Ishikawa (cell line): ENCODE measurements at regions not wholly inside any gene's neighbourhood (a gene's known extent, or its start where the extent isn't known, plus 50 kb on each side); places are given as distances from the start of the nearest gene placed in this dataset.

ENCODE experiments used
- CEBPB ChIP-seq: IDR thresholded peaks from 2 replicates; pipeline ENCODE4 v1.6.1; 2012
- CREB1 ChIP-seq: IDR thresholded peaks from 2 replicates; pipeline ENCODE4 v1.6.1; 2012; ENCODE audit warnings: low read depth
- EGR1 ChIP-seq: IDR thresholded peaks from 2 replicates; pipeline ENCODE4 v1.6.1; 2012
- EP300 ChIP-seq: IDR thresholded peaks from 2 replicates; pipeline ENCODE4 v1.6.1; 2012; ENCODE audit warnings: borderline replicate concordance
- FOXM1 ChIP-seq: IDR thresholded peaks from 2 replicates; pipeline ENCODE4 v1.6.1; 2012; ENCODE audit warnings: low read depth, borderline replicate concordance
- NFIC ChIP-seq: IDR thresholded peaks from 2 replicates; pipeline ENCODE4 v1.6.1; 2012
- RAD21 ChIP-seq: IDR thresholded peaks from 2 replicates; pipeline ENCODE4 v1.6.1; 2012; ENCODE audit warnings: low read depth
- TAF1 ChIP-seq: IDR thresholded peaks from 2 replicates; pipeline ENCODE4 v1.6.1; 2012; ENCODE audit warnings: low read depth, mild to moderate bottlenecking
- TCF12 ChIP-seq: IDR thresholded peaks from 2 replicates; pipeline ENCODE4 v1.6.1; 2012; ENCODE audit warnings: low read depth
- TEAD4 ChIP-seq: IDR thresholded peaks from 2 replicates; pipeline ENCODE4 v1.6.1; 2012
- YY1 ChIP-seq: IDR thresholded peaks from 2 replicates; pipeline ENCODE4 v1.6.1; 2012; ENCODE audit warnings: low read depth
- ZBTB7A ChIP-seq: IDR thresholded peaks from 2 replicates; pipeline ENCODE4 v1.6.1; 2012; ENCODE audit warnings: low read depth
- TF ChIP-seq, protein P1 (sequence below): IDR thresholded peaks from 2 replicates; pipeline ENCODE4 v1.6.1; 2012
- TF ChIP-seq, protein P2 (sequence below): IDR thresholded peaks from 2 replicates; pipeline ENCODE4 v1.6.1; 2012
- TF ChIP-seq, protein P3 (sequence below): IDR thresholded peaks from 2 replicates; pipeline ENCODE4 v1.6.1; 2012; ENCODE audit warnings: low read depth, mild to moderate bottlenecking

DNA sequence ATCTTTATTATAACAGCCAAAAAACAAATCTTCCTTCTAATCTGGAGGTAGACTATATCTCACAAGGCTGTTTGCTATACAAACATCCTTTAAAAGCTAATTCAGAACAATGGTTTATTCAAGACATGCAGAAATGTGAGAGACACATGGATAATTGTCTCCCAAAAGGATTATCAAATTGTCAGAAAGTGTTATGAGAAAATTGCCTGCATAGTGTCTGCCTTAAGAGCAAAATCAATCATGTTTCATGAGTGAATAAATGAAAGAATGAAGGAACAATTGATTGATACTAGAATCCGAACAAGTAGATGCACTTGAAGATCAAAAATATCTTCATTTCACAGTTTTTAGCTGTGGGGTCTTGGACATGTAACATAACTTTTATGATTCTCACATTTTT, 621.7 kb upstream of the BOD1L1 start:
- no peak for TF ChIP-seq TAF1
- TF ChIP-seq CREB1, result no peak
- TF ChIP-seq YY1, result no peak
- no peak for TF ChIP-seq CEBPB
- TF ChIP-seq NFIC, result no peak
- TF ChIP-seq, protein P1, sequence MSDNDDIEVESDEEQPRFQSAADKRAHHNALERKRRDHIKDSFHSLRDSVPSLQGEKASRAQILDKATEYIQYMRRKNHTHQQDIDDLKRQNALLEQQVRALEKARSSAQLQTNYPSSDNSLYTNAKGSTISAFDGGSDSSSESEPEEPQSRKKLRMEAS, result no peak
- TF ChIP-seq, protein P2, sequence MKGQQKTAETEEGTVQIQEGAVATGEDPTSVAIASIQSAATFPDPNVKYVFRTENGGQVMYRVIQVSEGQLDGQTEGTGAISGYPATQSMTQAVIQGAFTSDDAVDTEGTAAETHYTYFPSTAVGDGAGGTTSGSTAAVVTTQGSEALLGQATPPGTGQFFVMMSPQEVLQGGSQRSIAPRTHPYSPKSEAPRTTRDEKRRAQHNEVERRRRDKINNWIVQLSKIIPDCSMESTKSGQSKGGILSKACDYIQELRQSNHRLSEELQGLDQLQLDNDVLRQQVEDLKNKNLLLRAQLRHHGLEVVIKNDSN, result no peak
- TF ChIP-seq, protein P3, sequence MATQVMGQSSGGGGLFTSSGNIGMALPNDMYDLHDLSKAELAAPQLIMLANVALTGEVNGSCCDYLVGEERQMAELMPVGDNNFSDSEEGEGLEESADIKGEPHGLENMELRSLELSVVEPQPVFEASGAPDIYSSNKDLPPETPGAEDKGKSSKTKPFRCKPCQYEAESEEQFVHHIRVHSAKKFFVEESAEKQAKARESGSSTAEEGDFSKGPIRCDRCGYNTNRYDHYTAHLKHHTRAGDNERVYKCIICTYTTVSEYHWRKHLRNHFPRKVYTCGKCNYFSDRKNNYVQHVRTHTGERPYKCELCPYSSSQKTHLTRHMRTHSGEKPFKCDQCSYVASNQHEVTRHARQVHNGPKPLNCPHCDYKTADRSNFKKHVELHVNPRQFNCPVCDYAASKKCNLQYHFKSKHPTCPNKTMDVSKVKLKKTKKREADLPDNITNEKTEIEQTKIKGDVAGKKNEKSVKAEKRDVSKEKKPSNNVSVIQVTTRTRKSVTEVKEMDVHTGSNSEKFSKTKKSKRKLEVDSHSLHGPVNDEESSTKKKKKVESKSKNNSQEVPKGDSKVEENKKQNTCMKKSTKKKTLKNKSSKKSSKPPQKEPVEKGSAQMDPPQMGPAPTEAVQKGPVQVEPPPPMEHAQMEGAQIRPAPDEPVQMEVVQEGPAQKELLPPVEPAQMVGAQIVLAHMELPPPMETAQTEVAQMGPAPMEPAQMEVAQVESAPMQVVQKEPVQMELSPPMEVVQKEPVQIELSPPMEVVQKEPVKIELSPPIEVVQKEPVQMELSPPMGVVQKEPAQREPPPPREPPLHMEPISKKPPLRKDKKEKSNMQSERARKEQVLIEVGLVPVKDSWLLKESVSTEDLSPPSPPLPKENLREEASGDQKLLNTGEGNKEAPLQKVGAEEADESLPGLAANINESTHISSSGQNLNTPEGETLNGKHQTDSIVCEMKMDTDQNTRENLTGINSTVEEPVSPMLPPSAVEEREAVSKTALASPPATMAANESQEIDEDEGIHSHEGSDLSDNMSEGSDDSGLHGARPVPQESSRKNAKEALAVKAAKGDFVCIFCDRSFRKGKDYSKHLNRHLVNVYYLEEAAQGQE, result no peak
- TF ChIP-seq FOXM1, result no peak
- no peak for TF ChIP-seq TCF12
- TF ChIP-seq EGR1, result no peak
- TF ChIP-seq TEAD4, result no peak
- TF ChIP-seq EP300, result no peak
- no peak for TF ChIP-seq RAD21
- TF ChIP-seq ZBTB7A, result no peak

DNA sequence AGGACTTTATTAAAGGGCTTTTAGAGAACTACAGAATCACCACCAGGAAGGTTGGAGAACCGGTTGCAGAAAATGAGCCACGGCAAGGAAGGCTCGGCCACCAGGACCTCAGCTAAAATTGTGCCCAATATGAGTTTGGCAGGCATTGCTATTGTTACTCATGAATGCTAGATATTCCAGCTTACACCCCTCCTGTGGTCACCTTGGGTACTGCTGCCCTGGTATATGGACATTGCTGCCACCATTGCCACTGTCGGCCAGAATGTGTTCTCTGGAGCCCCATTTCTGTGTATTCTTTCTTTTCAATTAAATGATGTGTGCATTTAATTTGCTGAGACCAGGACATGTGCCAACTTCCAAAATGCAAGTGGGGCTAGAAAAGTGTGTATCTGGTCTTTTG, 626.7 kb upstream of the BOD1L1 start:
- TF ChIP-seq, protein P3, result no peak
- TF ChIP-seq CREB1 (no peak), CEBPB (no peak), EP300 (no peak)

DNA sequence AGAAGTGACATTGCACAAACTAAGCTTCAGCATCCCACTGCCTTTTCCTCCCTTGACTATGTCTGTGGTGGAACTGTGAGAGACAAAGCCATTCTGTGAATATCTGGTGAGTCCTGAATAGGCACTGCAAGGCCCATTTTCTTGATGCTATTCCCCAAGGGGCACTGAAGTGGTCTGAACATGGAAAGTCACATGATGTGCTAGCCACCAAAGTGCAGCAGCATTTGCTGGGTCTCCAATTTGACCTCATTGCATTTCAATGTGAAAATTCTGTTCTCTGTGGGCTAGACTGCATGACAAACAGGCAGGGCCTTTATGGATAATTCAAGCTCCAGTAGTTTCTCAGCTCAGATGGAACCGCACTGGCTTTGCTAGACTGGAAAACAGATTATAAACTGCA, 627.4 kb upstream of the BOD1L1 start:
- TF ChIP-seq, protein P1, result no peak
- no peak for TF ChIP-seq TAF1
- TF ChIP-seq ZBTB7A, result no peak
- TF ChIP-seq EP300, result no peak
- no peak for TF ChIP-seq RAD21
- TF ChIP-seq YY1, result no peak
- no peak for TF ChIP-seq TCF12
- TF ChIP-seq, protein P3, result no peak
- TF ChIP-seq TEAD4, result no peak
- no peak for TF ChIP-seq CREB1

DNA sequence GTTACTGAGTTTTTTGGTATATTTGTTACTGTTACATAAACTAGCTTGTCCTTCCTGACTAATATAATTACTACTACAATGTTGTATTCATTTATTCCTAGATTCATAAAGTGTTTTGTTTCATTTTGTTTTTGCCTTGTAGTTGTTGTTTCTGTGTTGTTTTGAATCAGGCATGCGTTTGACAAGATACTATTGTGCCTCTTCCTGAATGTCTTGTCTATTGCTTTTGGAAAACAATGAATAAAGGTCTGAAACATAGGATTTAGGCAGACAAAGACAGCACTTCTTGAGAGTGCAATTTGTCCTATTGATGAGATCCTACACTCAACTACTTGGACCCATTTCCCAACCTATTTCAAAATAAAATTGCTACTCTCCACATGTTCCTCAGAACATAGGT, 630.4 kb upstream of the BOD1L1 start:
- TF ChIP-seq EP300 (no peak), CEBPB (no peak), TAF1 (no peak), TEAD4 (no peak), YY1 (no peak), FOXM1 (no peak), CREB1 (no peak), ZBTB7A (no peak), NFIC (no peak), EGR1 (no peak), TCF12 (no peak), RAD21 (no peak)
- TF ChIP-seq, protein P3, result no peak
- TF ChIP-seq, protein P1, result no peak
- TF ChIP-seq, protein P2, result no peak
